ENCODE measurements at regions not wholly inside any gene's neighbourhood (a gene's known extent, or its start where the extent isn't known, plus 50 kb on each side); places are given as distances from the start of the nearest gene placed in this dataset.

DNA sequence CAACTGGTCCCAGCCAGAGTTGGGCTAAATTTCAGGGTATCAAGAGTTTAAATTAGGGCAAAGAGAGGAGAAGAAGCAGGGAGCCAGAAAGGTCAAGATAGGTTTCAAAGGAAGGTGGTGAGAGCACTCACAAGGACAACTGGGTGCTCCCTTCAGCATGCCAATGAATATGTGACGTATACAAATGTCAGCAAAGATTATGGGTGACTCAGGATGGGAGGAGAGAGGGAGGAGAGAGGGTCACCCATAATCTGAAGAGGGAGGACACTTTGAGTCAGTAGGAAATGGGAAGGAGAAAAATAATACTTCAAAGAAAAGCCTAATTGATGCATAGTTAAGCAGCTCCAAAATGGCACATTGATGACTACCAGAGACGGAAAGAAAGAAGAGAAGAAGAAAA, 53.1 kb upstream of the ABCA12 start:
- no peak for DNase-seq
- H3K27me3 ChIP-seq (ENCODE audit: control insufficient read depth, insufficient read depth, low read length) = no peaks in the 10 kb centered on the region

DNA sequence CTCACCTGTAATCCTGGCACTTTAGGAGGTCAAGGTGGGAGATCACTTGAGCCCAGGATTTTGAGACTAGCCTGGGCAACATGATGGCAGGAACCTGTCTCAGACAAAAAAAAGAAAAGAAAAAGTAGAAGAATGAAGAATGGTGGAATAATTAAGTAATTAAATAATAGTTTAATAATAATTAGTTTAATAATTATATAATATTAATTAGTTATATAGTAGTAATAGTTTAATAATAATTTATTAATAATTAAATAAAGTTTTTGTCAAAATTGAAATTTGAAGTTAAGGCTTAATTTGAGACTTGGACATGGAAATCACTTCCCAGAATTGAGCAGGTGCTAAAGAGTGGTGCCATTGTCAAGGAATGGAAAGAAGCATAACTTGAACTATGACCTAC, 52.2 kb upstream of the ABCA12 start:
- Histone ChIP-seq H3K4me3 (ENCODE audit: insufficient read depth, low read depth, low read length) (no peak overlapping the region), H3K36me3 (replicated peaks; ENCODE audit: control insufficient read depth, insufficient read depth, low read length) (no peaks in the 10 kb centered on the region), H3K27me3 (ENCODE audit: control insufficient read depth, insufficient read depth, low read length) (no peaks in the 10 kb centered on the region)
- no peak for DNase-seq

More for the DNA sequence above, 53.1 kb upstream of the ABCA12 start:
- Histone ChIP-seq H3K4me3 (ENCODE audit: insufficient read depth, low read depth, low read length) (no peak overlapping the region), H3K36me3 (replicated peaks; ENCODE audit: control insufficient read depth, insufficient read depth, low read length) (no peaks in the 10 kb centered on the region)

- no peak for DNase-seq
- no peaks in the 10 kb centered on the region for H3K36me3 ChIP-seq (replicated peaks; ENCODE audit: control insufficient read depth, insufficient read depth, low read length)
- H3K4me3 ChIP-seq (ENCODE audit: insufficient read depth, low read depth, low read length) = no peak overlapping the region
- H3K27me3 ChIP-seq (ENCODE audit: control insufficient read depth, insufficient read depth, low read length) = no peaks in the 10 kb centered on the region
These were observed 51.0 kb upstream of the ABCA12 start for GRCh38 chr2:215189393-215189792.

Measured in H7 (cell line).